ENCODE measurements at regions not wholly inside any gene's neighbourhood (a gene's known extent, or its start where the extent isn't known, plus 50 kb on each side); places are given as distances from the start of the nearest gene placed in this dataset.
A peak's percentile ranks its signal among the peaks of the same experiment; 100 is the strongest.

DNA sequence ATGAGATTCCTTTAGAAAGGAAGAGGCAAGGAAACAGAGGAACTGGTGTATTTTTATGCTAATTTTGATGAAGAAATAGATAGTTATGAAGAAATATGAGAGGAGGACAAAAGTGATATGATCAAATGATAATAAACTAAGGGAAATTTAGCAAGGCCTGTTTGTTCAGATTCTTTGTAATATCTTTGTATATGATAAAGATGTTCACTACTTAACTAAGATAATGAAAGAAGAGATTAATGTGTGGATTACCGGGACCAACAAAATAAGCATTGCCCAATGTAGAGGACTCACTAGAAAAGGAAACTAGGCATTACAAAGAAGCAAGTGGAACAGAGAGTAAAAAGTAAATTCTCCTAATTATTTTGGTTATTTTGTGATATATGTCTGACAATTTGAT, 99.0 kb upstream of the FIGN start:
- no peak for DNase-seq (ENCODE audit: low spot score)

DNA sequence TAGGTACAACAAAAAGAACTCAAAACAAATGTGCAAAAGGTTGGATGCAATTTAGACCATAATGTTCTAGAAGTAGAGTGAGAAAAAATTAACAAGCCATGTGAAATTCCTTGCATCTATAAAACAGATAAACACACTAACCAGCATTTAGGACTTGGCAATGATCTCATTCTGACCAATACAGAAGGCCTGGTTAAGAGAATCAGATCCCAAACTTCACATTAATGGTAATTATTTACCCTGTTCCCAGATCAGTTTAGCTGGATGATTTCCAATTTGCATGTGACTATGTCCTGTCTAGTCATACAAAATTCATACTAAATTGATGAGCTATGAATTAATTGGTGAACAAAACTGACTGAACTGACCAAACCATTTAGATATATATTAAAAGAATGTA, 98.4 kb upstream of the FIGN start:
- DNase-seq (ENCODE audit: low spot score): no peak

DNA sequence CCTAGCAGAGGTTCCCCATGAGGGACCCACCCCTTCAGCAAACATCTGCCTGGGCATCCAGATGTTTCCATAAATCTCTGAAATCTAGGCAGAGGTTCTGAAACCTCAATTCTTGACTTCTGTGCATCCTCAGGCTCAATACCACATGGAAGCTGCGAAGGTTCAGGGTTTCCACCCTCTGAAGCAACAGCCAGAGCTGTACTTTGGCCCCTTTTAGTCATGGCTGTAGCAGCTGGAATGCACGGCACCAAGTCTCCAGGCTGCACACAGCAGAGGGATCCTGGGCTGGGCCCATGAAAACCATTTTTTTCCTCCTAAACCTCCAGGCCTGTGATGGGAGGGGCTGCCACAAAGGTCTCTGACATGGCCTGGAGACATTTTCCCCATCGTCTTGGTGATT, 93.0 kb upstream of the FIGN start:
- no peak for DNase-seq (ENCODE audit: low spot score)

DNA sequence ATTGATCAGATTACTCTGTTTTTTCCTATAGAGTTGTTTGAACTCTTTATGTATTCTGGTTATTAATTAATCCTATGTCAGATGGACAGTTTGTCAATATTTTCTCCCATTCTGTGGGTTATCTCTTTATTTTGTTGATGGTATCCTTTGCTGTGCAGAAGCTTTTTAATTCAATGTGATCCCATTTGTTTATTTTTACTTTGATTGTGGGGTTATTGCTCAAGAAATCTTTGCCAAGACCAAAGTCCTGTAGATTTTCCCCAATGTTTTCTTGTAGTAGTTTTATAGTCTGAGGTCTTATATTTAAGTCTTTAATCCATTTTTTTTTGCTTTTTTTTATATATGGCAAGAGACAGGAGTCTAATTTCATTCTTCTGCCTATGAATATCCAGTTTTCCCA, 86.2 kb upstream of the FIGN start:
- no peak for DNase-seq (ENCODE audit: low spot score)

DNA sequence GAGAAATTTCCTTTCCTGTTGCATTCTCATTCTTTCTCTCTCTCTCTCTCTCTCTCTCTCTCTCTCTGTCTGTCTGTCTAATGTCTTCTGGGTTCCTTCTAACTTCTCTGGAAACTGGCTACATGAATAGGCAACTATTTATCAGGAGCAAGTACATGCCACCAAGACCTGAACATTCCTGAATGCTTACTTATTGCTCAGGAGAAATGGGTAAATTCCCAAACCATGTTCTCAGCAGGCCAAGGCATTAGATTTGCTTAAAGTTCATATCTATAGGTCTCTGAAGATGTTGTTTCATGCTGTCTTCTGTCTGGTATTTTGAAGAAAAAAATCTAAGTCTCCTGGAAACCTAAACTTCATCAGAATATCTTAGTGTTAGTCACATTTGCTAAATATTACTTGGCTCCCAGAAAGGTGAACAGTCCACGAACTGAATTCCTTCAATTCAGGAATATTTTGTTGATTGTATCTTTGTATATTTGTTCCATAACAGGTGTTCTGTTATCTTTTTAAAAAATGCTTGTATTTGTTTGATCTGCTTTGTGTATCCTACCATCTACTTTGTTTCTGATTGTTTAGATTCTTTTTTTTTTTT, 77.2 kb upstream of the FIGN start:
- DNase-seq (ENCODE audit: low spot score): no peak

DNA sequence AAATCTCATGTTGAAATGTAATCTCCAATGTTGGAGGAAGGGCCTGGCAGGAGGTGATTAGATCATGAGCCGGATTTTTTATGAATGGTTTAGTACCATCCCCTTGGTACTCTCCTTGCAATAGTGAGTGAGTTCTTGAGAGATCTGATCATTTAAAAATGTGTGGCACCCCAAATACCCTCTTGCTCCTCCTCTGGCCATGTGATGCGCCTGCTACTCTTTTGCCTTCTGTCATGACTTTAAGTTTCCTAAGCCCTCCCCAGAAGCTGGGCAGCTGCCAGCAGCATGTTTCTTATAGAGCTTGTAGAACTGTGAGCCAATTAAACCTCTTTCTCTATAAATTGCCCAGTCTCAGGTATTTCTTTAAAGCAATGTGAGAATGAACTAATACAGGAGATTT, 72.6 kb upstream of the FIGN start:
- no peak for DNase-seq (ENCODE audit: low spot score)

DNA sequence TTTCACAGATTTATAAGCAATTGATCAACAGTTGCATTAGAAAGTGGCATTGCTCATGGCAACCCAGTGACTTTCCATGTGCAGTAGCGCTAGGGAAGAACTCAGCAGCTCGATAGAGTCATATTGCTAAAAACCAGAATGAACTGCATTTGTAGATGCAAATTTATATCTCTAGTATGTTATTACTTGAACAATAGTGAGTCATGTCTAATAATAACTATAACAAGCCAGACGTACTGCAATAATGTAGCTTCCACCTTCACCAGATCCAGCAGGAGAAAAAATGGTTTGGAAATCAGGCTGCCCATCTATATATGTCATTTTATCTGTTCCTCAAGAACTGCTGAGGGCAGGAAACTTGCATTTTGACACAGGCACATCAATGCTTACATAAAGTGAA, 66.5 kb upstream of the FIGN start:
- DNase-seq (ENCODE audit: low spot score): peak; percentile 12

DNA sequence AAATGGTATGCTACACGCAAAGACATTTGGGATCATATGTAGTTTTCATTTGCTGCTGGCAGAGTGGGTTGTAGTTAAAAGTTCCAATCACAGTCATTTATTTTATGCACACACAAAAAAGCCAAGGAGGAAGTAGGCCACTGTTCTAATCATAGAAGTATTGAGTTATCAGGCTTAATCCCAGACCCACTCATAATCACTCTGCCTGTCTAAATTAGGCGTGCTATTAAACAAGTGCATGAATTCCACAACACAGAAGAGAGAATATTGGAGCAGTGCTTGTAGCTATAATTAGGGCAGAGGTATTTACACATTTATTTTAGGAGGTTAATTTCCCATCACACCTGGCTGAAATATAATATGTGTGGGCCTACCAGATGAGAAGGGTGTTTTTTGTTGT, 65.7 kb upstream of the FIGN start:
- no peak for DNase-seq (ENCODE audit: low spot score)

DNA sequence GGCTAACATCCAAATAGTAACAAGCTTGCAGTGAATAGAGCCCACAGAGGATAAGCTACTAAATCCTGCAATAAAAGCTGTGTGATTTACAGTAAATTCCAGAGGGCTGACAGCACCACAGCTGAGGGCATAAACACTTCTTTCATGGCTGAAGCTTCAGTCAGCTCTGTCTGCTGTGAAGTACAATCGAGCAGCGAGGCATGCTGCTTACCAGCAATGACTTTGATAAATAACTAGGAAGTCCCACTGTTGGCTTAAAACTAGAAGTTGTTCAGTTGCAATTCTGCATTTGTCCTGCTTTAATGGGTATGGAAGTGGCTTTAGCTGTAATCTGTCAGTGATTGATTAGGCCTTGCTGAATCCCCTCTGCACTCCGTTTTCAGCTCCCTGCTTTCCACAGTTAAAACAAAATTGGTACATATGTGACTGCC, 65.2 kb upstream of the FIGN start:
- DNase-seq (ENCODE audit: low spot score): peak; percentile 16

DNA sequence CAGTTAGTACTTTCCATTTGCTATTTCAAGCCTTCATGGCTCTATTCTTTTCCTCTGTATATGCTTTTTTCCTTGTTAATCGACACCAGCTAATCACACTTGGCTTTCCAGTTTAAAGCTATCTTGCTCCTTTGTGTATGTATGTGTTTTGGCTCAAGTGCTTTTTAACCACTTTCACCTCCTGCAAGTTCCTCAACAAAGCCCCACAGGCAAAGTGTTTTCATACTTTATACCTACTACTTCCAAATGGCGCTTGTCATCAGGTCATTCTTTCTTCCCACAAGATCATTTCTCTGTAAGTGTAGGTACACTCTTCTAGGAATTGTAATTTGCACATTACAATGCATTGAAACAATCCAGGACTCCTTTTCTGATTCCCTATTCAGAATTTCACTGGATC, 64.0 kb upstream of the FIGN start:
- DNase-seq (ENCODE audit: low spot score): no peak

DNA sequence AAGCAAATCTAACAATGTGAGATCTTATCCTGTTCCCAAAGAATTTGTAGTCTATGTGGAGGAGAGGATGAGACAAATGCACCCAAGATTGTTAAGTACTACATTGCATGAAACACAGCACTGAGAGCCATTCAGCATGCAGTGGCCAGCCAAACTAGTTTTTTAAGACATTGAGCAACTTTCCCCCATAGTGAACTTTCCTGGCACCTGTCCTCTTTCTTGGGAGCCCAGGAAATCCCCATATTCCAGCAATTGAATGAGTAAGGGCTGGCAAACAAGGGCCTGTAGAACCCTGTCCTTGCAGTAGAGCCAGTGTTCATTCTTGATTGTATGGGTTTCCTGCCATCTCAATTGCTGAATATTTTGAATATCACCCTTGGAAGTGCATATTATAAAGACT, 58.8 kb upstream of the FIGN start:
- DNase-seq (ENCODE audit: low spot score): no peak

Data from putamen (tissue), 1 donor.